ENCODE measurements at regions not wholly inside any gene's neighbourhood (a gene's known extent, or its start where the extent isn't known, plus 50 kb on each side); places are given as distances from the start of the nearest gene placed in this dataset.

GRCh38 chr2:82307511-82307910 lies 2003.0 kb upstream of the LRRTM1 start:
- H3K36me3 Mint-ChIP-seq (ENCODE audit: low read depth) = no peaks in the 10 kb centered on the region
- no peak overlapping the region for H3K27ac Mint-ChIP-seq
- DNase-seq (no peak), ATAC-seq (no peak)
- POLR2A ChIA-PET = no interaction called here
- H3K27me3 Mint-ChIP-seq = no peaks in the 10 kb centered on the region
- peaks cover 9% of the 10 kb centered on the region for H3K9me3 Mint-ChIP-seq (ENCODE audit: low read depth)
- H3K4me1 Mint-ChIP-seq = no peaks in the 10 kb centered on the region
- CTCF ChIA-PET = no interaction called here
- intact Hi-C loops (cut with DNase I, micrococcal nuclease) = no loop called here
- no peak overlapping the region for H3K4me3 Mint-ChIP-seq

GRCh38 chr2:82301506-82301905 lies 1997.0 kb upstream of the LRRTM1 start:
- Mint-ChIP-seq H3K4me3 (no peak overlapping the region), H3K27me3 (no peaks in the 10 kb centered on the region), H3K4me1 (no peaks in the 10 kb centered on the region), H3K9me3 (ENCODE audit: low read depth) (peaks cover 16% of the 10 kb centered on the region), H3K27ac (no peak overlapping the region), H3K36me3 (ENCODE audit: low read depth) (no peaks in the 10 kb centered on the region)
- DNase-seq (no peak), ATAC-seq (no peak)
- ChIA-PET POLR2A (no interaction called here), CTCF (no interaction called here)
- intact Hi-C loops (cut with DNase I, micrococcal nuclease) = no loop called here

GRCh38 chr2:82289446-82289845 lies 1984.9 kb upstream of the LRRTM1 start:
- ChIA-PET CTCF (no interaction called here), POLR2A (no interaction called here)
- DNase-seq (no peak), ATAC-seq (no peak)
- intact Hi-C loops (cut with DNase I, micrococcal nuclease) = no loop called here
- no peaks in the 10 kb centered on the region for H3K27me3 Mint-ChIP-seq
- no peak overlapping the region for H3K27ac Mint-ChIP-seq
- no peaks in the 10 kb centered on the region for H3K36me3 Mint-ChIP-seq (ENCODE audit: low read depth)
- no peak overlapping the region for H3K4me3 Mint-ChIP-seq
- peaks cover 12% of the 10 kb centered on the region for H3K9me3 Mint-ChIP-seq (ENCODE audit: low read depth)
- no peaks in the 10 kb centered on the region for H3K4me1 Mint-ChIP-seq

GRCh38 chr2:82283075-82283474 lies 1978.5 kb upstream of the LRRTM1 start:
- no peak for DNase-seq

GRCh38 chr2:82282111-82282882 lies 1977.7 kb upstream of the LRRTM1 start:
- Mint-ChIP-seq H3K27ac (no peak overlapping the region), H3K36me3 (ENCODE audit: low read depth) (no peaks in the 10 kb centered on the region), H3K4me1 (no peaks in the 10 kb centered on the region), H3K27me3 (no peaks in the 10 kb centered on the region), H3K9me3 (ENCODE audit: low read depth) (peaks cover 15% of the 10 kb centered on the region), H3K4me3 (no peak overlapping the region)
- POLR2A ChIA-PET = no interaction called here
- DNase-seq = no peak
- intact Hi-C loops (cut with DNase I, micrococcal nuclease) = no loop called here
- CTCF ChIA-PET = no interaction called here
- ATAC-seq = no peak

More at GRCh38 chr2:82283075-82283474, 1978.5 kb upstream of the LRRTM1 start:
- Mint-ChIP-seq H3K27ac (no peak overlapping the region), H3K4me3 (no peak overlapping the region), H3K36me3 (ENCODE audit: low read depth) (no peaks in the 10 kb centered on the region), H3K9me3 (ENCODE audit: low read depth) (peaks cover 9% of the 10 kb centered on the region), H3K27me3 (no peaks in the 10 kb centered on the region), H3K4me1 (no peaks in the 10 kb centered on the region)
- POLR2A ChIA-PET = no interaction called here
- ATAC-seq = no peak
- intact Hi-C loops (cut with DNase I, micrococcal nuclease) = no loop called here
- CTCF ChIA-PET = no interaction called here

- peaks cover 21% of the 10 kb centered on the region for H3K9me3 Mint-ChIP-seq (ENCODE audit: low read depth)
- ATAC-seq = no peak
- no peaks in the 10 kb centered on the region for H3K4me1 Mint-ChIP-seq
- H3K36me3 Mint-ChIP-seq (ENCODE audit: low read depth) = no peaks in the 10 kb centered on the region
- DNase-seq = no peak
- no peak overlapping the region for H3K27ac Mint-ChIP-seq
- no peaks in the 10 kb centered on the region for H3K27me3 Mint-ChIP-seq
- CTCF ChIA-PET = no interaction called here
- H3K4me3 Mint-ChIP-seq = no peak overlapping the region
- intact Hi-C loops (cut with DNase I, micrococcal nuclease) = no loop called here
- POLR2A ChIA-PET = no interaction called here
Measured at GRCh38 chr2:82279367-82279766, 1974.8 kb upstream of the LRRTM1 start.

- H3K27me3 Mint-ChIP-seq = no peaks in the 10 kb centered on the region
- H3K9me3 Mint-ChIP-seq (ENCODE audit: low read depth) = peaks cover 24% of the 10 kb centered on the region
- no peak overlapping the region for H3K4me3 Mint-ChIP-seq
- no peak overlapping the region for H3K27ac Mint-ChIP-seq
- DNase-seq = no peak
- ATAC-seq = no peak
- CTCF ChIA-PET = interaction anchor here (1.7 kb wide), 1 partner anchor 11 kb away, joined by 6 read pairs; no protein-coding TSS in a partner anchor
- no peaks in the 10 kb centered on the region for H3K4me1 Mint-ChIP-seq
- POLR2A ChIA-PET = no interaction called here
- intact Hi-C loops (cut with DNase I, micrococcal nuclease) = no loop called here
- H3K36me3 Mint-ChIP-seq (ENCODE audit: low read depth) = no peaks in the 10 kb centered on the region
Measured at GRCh38 chr2:82278416-82278815, 1973.9 kb upstream of the LRRTM1 start.

- no peaks in the 10 kb centered on the region for H3K27me3 Mint-ChIP-seq
- H3K27ac Mint-ChIP-seq = no peak overlapping the region
- no peak for ATAC-seq
- ChIA-PET POLR2A (no interaction called here), CTCF (no interaction called here)
- intact Hi-C loops (cut with DNase I, micrococcal nuclease) = no loop called here
- no peak for DNase-seq
- no peak overlapping the region for H3K4me3 Mint-ChIP-seq
- H3K36me3 Mint-ChIP-seq (ENCODE audit: low read depth) = no peaks in the 10 kb centered on the region
- peaks cover 25% of the 10 kb centered on the region for H3K9me3 Mint-ChIP-seq (ENCODE audit: low read depth)
- H3K4me1 Mint-ChIP-seq = no peaks in the 10 kb centered on the region
Measured at GRCh38 chr2:82275599-82275998, 1971.0 kb upstream of the LRRTM1 start.

- ATAC-seq = no peak
- no peaks in the 10 kb centered on the region for H3K4me1 Mint-ChIP-seq
- no peak overlapping the region for H3K4me3 Mint-ChIP-seq
- H3K36me3 Mint-ChIP-seq (ENCODE audit: low read depth) = no peaks in the 10 kb centered on the region
- POLR2A ChIA-PET = no interaction called here
- no peak for DNase-seq
- CTCF ChIA-PET = no interaction called here
- H3K27ac Mint-ChIP-seq = no peak overlapping the region
- intact Hi-C loops (cut with DNase I, micrococcal nuclease) = no loop called here
- H3K9me3 Mint-ChIP-seq (ENCODE audit: low read depth) = peaks cover 8% of the 10 kb centered on the region
- H3K27me3 Mint-ChIP-seq = no peaks in the 10 kb centered on the region
Measured at GRCh38 chr2:82268446-82268845, 1963.9 kb upstream of the LRRTM1 start.

GRCh38 chr2:82260521-82260920 lies 1956.0 kb upstream of the LRRTM1 start:
- Mint-ChIP-seq H3K36me3 (ENCODE audit: low read depth) (no peaks in the 10 kb centered on the region), H3K27me3 (no peaks in the 10 kb centered on the region), H3K27ac (no peak overlapping the region), H3K4me1 (no peaks in the 10 kb centered on the region), H3K4me3 (no peak overlapping the region), H3K9me3 (ENCODE audit: low read depth) (peaks cover 9% of the 10 kb centered on the region)
- intact Hi-C loops (cut with DNase I, micrococcal nuclease) = no loop called here
- CTCF ChIA-PET = no interaction called here
- ATAC-seq (no peak), DNase-seq (no peak)
- POLR2A ChIA-PET = no interaction called here

- peaks cover 14% of the 10 kb centered on the region for H3K9me3 Mint-ChIP-seq (ENCODE audit: low read depth)
- ATAC-seq = no peak
- POLR2A ChIA-PET = no interaction called here
- H3K27ac Mint-ChIP-seq = no peak overlapping the region
- no peaks in the 10 kb centered on the region for H3K27me3 Mint-ChIP-seq
- no peak overlapping the region for H3K4me3 Mint-ChIP-seq
- intact Hi-C loops (cut with DNase I, micrococcal nuclease) = no loop called here
- DNase-seq = no peak
- CTCF ChIA-PET = no interaction called here
- no peaks in the 10 kb centered on the region for H3K36me3 Mint-ChIP-seq (ENCODE audit: low read depth)
- H3K4me1 Mint-ChIP-seq = no peaks in the 10 kb centered on the region
Measured at GRCh38 chr2:82259551-82259950, 1955.0 kb upstream of the LRRTM1 start.

GRCh38 chr2:82257796-82258555 lies 1953.4 kb upstream of the LRRTM1 start:
- DNase-seq (no peak), ATAC-seq (no peak)
- intact Hi-C loops (cut with DNase I, micrococcal nuclease) = no loop called here
- Mint-ChIP-seq H3K27ac (no peak overlapping the region), H3K36me3 (ENCODE audit: low read depth) (no peaks in the 10 kb centered on the region), H3K4me1 (no peaks in the 10 kb centered on the region), H3K9me3 (ENCODE audit: low read depth) (peaks cover 22% of the 10 kb centered on the region), H3K4me3 (no peak overlapping the region), H3K27me3 (no peaks in the 10 kb centered on the region)
- CTCF ChIA-PET = no interaction called here
- POLR2A ChIA-PET = no interaction called here

All from activated CD4-positive, alpha-beta T cell treated with anti-CD3 and anti-CD28 coated beads for 36 hours (primary cell).